Stomach (tissue), 4 donors: ENCODE measurements at regions not wholly inside any gene's neighbourhood (a gene's known extent, or its start where the extent isn't known, plus 50 kb on each side); places are given as distances from the start of the nearest gene placed in this dataset.

Experiments used
- CTCF ChIP-seq, 7 experiments: fragments of 450-650 bp in 4 of 7; fragments of 200-600 bp in 3 of 7; sonication (generic) in 3 of 7; IDR thresholded peaks; one replicate each; pipeline ENCODE4 v1.5.1; 2016 to 2019; ENCODE audit warnings: antibody characterized with exemption in 7 of 7, control low read depth in 2 of 7, mild to moderate bottlenecking in 1 of 7
- EP300 ChIP-seq: sonication (generic); formaldehyde crosslinking; IDR thresholded peaks from one replicate; pipeline ENCODE4 v1.6.1; 2017; ENCODE audit warnings: antibody characterized with exemption
- POLR2A ChIP-seq, 4 donors: fragments of 450-650 bp; IDR thresholded peaks; one replicate each; pipeline ENCODE4 v1.6.1; 2016; ENCODE audit warnings: antibody characterized with exemption in 4 of 4, control low read depth in 2 of 4, mild to moderate bottlenecking in 1 of 4, moderate library complexity in 1 of 4

- TF ChIP-seq CTCF (IDR thresholded peaks at IDR 0.05) (no peak), EP300 (no peak), POLR2A (IDR thresholded peaks at IDR 0.05) (no peak)
These were observed 179.9 kb downstream of the PLOD2 start for GRCh38 chr3:145981056-145981455.
